Activated naive CD4-positive, alpha-beta T cell treated with anti-CD3 and anti-CD28 coated beads for 36 hours (primary cell): ENCODE measurements at regions not wholly inside any gene's neighbourhood (a gene's known extent, or its start where the extent isn't known, plus 50 kb on each side); places are given as distances from the start of the nearest gene placed in this dataset.
"Not testable (repeated sequence)": the region's sequence is repeated elsewhere in the genome, so short reads cannot be mapped to it uniquely, and the experiment has no call there.

Experiments
- CTCF ChIA-PET: fragments of 350-600 bp; sonication (Branson Sonifier 250); formaldehyde crosslinking; loops from one replicate; lab custom pipeline; 2021; ENCODE audit warnings: antibody characterized with exemption; lab: Charles Lee
- DNase-seq: peaks from one replicate; pipeline ENCODE4 v3.0.0-alpha.2; 2020
- H3K27ac Mint-ChIP-seq: one replicate; pipeline ENCODE4 v1.8.0; 2021; ENCODE audit warnings: mild to moderate bottlenecking, mixed read lengths
- H3K27me3 Mint-ChIP-seq: one replicate; pipeline ENCODE4 v1.8.0; 2021; ENCODE audit warnings: low read depth, mixed read lengths
- H3K36me3 Mint-ChIP-seq: one replicate; pipeline ENCODE4 v1.8.0; 2021; ENCODE audit warnings: low read depth, mixed read lengths
- H3K4me1 Mint-ChIP-seq: one replicate; pipeline ENCODE4 v1.8.0; 2021; ENCODE audit warnings: low read depth, mixed read lengths
- H3K4me3 Mint-ChIP-seq: one replicate; pipeline ENCODE4 v1.8.0; 2021; ENCODE audit warnings: mild to moderate bottlenecking, moderate library complexity, mixed read lengths
- H3K9me3 Mint-ChIP-seq: one replicate; pipeline ENCODE4 v1.8.0; 2021; ENCODE audit warnings: mixed read lengths
- intact Hi-C: fragments of 100-400 bp; cut with micrococcal nuclease; formaldehyde crosslinking; loops from one replicate; pipeline ENCODE4 v1.15.1; 2023

DNA sequence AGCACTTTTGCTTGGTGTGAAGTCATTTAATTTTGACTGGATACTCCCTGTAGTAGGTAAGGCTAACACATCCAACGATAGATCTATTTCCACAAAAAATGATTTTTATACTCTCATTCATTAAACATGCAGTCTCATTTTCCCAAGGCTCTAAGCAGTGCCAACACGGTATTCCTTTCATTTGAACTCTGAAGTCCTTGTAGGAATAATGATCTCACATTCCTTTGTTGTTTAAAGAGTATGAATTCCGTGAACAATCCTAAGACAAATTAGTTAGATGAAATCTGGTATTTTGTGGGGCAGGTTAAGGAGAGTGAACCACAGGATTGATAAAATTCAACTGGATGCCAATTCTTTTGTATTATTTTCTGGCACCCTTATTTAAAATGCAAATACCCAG, 66.6 kb downstream of the LACC1 start:
- no peak overlapping the region for H3K4me3 Mint-ChIP-seq

GRCh38 chr13:43947897-43948458, 68.3 kb downstream of the LACC1 start:
- CTCF ChIA-PET: no interaction called here

More for the DNA sequence above, 66.6 kb downstream of the LACC1 start:
- no peak for DNase-seq
- Mint-ChIP-seq H3K36me3 (no peaks in the 10 kb centered on the region), H3K4me1 (no peaks in the 10 kb centered on the region), H3K27me3 (peaks cover 8% of the 10 kb centered on the region), H3K27ac (no peak overlapping the region), H3K9me3 (peaks cover 3% of the 10 kb centered on the region)
- CTCF ChIA-PET: no interaction called here
- intact Hi-C loops: no loop called here

GRCh38 chr13:43953370-43953769, 73.7 kb downstream of the LACC1 start:
- Mint-ChIP-seq H3K27ac (no peak overlapping the region), H3K9me3 (no peaks in the 10 kb centered on the region), H3K4me3 (no peak overlapping the region), H3K27me3 (peaks cover 17% of the 10 kb centered on the region), H3K36me3 (no peaks in the 10 kb centered on the region), H3K4me1 (no peaks in the 10 kb centered on the region)
- CTCF ChIA-PET: interaction anchor here (0.9 to 1.5 kb wide), 2 partner anchors 9 to 232 kb away, joined by 3 read pairs; no protein-coding TSS in a partner anchor
- no peak for DNase-seq
- intact Hi-C loops: no loop called here

More at GRCh38 chr13:43947897-43948458, 68.3 kb downstream of the LACC1 start:
- DNase-seq: no peak
- H3K4me1 Mint-ChIP-seq: no peaks in the 10 kb centered on the region
- H3K27me3 Mint-ChIP-seq: peaks cover 9% of the 10 kb centered on the region
- no peak overlapping the region for H3K27ac Mint-ChIP-seq
- intact Hi-C loops: no loop called here
- H3K4me3 Mint-ChIP-seq: no peak overlapping the region
- H3K36me3 Mint-ChIP-seq: no peaks in the 10 kb centered on the region
- peaks cover 3% of the 10 kb centered on the region for H3K9me3 Mint-ChIP-seq

DNA sequence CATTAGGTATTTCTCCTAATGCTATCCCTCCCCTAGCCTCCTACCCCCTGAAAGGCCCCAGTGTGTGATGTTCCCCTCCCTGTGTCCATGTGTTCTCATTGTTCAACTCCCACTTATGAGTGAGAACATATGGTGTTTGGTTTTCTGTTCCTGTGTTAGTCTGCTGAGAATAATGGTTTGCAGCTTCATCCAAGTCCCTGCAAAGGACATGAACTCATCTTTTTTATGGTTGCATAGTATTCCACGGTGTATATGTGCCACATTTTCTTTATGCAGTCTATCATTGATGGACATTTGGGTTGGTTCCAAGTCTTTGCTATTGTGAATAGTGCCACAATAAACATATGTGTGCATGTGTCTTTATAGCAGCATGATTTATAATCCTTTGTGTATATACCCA, 77.3 kb downstream of the LACC1 start:
- intact Hi-C loops, CTCF ChIA-PET, DNase-seq, H3K36me3 Mint-ChIP-seq, H3K9me3 Mint-ChIP-seq, H3K4me1 Mint-ChIP-seq, H3K4me3 Mint-ChIP-seq, H3K27ac Mint-ChIP-seq: not testable (repeated sequence)
- peaks cover 18% of the 10 kb centered on the region for H3K27me3 Mint-ChIP-seq

- H3K27ac Mint-ChIP-seq: no peak overlapping the region
- CTCF ChIA-PET: no interaction called here
- no peak overlapping the region for H3K4me3 Mint-ChIP-seq
- peaks cover 12% of the 10 kb centered on the region for H3K27me3 Mint-ChIP-seq
- DNase-seq: no peak
- no peaks in the 10 kb centered on the region for H3K4me1 Mint-ChIP-seq
- H3K36me3 Mint-ChIP-seq: no peaks in the 10 kb centered on the region
- no peaks in the 10 kb centered on the region for H3K9me3 Mint-ChIP-seq
- intact Hi-C loops: no loop called here
These were observed 79.6 kb downstream of the LACC1 start for GRCh38 chr13:43959291-43959690.

- CTCF ChIA-PET: no interaction called here
- peaks cover 7% of the 10 kb centered on the region for H3K27me3 Mint-ChIP-seq
- intact Hi-C loops: no loop called here
- no peak for DNase-seq
- H3K36me3 Mint-ChIP-seq: no peaks in the 10 kb centered on the region
- no peaks in the 10 kb centered on the region for H3K9me3 Mint-ChIP-seq
- no peaks in the 10 kb centered on the region for H3K4me1 Mint-ChIP-seq
- no peak overlapping the region for H3K27ac Mint-ChIP-seq
- no peak overlapping the region for H3K4me3 Mint-ChIP-seq
These were observed 82.2 kb downstream of the LACC1 start for GRCh38 chr13:43961909-43962308.

DNA sequence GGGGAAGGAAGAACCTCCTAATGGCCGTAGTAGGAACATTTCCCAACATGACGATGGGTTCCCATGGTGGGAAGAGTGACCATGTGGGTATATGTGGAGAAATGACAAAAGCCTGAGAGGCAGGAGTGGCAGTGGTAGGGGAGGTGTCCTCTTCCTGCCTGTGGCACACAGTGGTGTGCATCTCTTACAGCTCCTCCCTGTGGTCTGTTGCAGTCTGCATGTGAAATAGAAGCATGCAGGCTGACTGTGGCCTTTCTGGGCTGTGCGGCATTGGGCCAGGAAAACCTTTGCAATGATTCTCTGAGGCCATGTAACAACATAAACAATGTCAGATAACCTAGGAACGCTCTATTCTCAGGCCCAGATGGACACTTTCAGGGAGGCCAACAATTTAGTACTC, 84.0 kb downstream of the LACC1 start:
- peak; percentile 6 for DNase-seq
- Mint-ChIP-seq H3K4me1 (no peaks in the 10 kb centered on the region), H3K9me3 (no peaks in the 10 kb centered on the region), H3K4me3 (no peak overlapping the region), H3K27ac (no peak overlapping the region), H3K27me3 (peaks cover 5% of the 10 kb centered on the region), H3K36me3 (no peaks in the 10 kb centered on the region)
- intact Hi-C loops: no loop called here
- CTCF ChIA-PET: no interaction called here

DNA sequence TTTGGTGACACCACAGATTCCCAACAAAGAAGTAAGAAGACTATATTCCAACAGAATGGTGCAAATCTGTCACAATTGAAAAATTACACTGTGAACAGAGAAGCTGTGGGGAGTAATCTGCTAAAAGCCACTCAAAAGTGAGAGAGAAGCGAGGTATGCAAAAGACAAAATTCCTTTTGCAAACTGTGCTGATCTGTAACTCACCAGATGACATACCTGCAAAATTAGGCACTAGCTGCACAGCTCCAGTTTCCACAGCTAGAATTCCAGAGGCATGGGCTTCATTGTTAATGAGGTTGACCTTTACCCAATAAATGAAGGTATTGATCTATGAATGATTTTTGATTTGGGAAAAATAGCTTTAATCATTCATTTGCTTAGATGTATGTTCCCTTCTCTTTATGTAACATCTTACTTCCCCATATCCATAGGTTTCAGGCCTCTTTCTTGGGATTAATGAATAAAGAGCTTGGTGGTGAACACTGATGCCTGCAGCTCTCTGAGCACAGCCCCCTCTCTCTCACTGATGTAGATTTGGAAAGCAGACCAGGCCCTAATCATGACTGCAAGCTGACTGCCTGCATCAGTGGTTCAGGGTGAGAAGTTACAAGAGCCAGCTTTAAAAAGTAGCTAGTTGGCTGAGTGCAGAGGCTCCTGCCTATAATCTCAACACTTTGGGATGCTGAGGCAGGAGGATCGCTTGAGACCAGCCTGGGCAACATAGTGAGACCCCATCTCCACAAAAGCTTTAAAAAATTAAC, 85.2 kb downstream of the LACC1 start:
- H3K27ac Mint-ChIP-seq: no peak overlapping the region
- H3K4me1 Mint-ChIP-seq: no peaks in the 10 kb centered on the region
- intact Hi-C loops: no loop called here
- no peak for DNase-seq
- H3K4me3 Mint-ChIP-seq: no peak overlapping the region
- no peaks in the 10 kb centered on the region for H3K9me3 Mint-ChIP-seq
- H3K27me3 Mint-ChIP-seq: peaks cover 5% of the 10 kb centered on the region
- CTCF ChIA-PET: interaction anchor here (0.9 kb wide), 1 partner anchor 10 kb away, joined by 4 read pairs; no protein-coding TSS in a partner anchor
- H3K36me3 Mint-ChIP-seq: no peaks in the 10 kb centered on the region

DNA sequence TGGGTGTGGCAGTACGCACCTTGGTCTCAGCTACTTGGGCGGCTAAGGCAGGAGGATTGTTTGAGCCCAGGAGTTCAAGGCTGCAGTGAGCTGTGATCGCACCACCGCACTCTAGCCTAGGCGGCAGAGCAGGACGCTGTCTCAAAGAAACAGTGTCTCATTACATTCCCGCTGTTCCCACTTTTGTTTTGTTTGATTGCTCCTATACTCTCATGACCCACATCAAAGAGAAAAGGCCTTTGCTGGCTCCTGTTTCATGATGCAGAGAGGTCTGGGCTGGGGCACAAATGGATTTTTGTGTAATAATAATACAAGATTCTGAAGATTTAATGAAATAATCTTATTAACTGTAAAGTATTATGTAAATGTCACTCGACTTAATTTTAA, 85.7 kb downstream of the LACC1 start:
- CTCF ChIA-PET: interaction anchor here (0.9 kb wide), 1 partner anchor 11 kb away, joined by 4 read pairs; no protein-coding TSS in a partner anchor
- peaks cover 2% of the 10 kb centered on the region for H3K9me3 Mint-ChIP-seq
- H3K27ac Mint-ChIP-seq: no peak overlapping the region
- DNase-seq: no peak
- intact Hi-C loops: no loop called here
- H3K27me3 Mint-ChIP-seq: peaks cover 3% of the 10 kb centered on the region
- H3K36me3 Mint-ChIP-seq: no peaks in the 10 kb centered on the region
- H3K4me3 Mint-ChIP-seq: no peak overlapping the region
- H3K4me1 Mint-ChIP-seq: no peaks in the 10 kb centered on the region

GRCh38 chr13:43968251-43968942, 88.7 kb downstream of the LACC1 start:
- H3K9me3 Mint-ChIP-seq, DNase-seq, CTCF ChIA-PET, H3K4me3 Mint-ChIP-seq, H3K27me3 Mint-ChIP-seq, intact Hi-C loops, H3K27ac Mint-ChIP-seq, H3K36me3 Mint-ChIP-seq, H3K4me1 Mint-ChIP-seq: not testable (repeated sequence)

DNA sequence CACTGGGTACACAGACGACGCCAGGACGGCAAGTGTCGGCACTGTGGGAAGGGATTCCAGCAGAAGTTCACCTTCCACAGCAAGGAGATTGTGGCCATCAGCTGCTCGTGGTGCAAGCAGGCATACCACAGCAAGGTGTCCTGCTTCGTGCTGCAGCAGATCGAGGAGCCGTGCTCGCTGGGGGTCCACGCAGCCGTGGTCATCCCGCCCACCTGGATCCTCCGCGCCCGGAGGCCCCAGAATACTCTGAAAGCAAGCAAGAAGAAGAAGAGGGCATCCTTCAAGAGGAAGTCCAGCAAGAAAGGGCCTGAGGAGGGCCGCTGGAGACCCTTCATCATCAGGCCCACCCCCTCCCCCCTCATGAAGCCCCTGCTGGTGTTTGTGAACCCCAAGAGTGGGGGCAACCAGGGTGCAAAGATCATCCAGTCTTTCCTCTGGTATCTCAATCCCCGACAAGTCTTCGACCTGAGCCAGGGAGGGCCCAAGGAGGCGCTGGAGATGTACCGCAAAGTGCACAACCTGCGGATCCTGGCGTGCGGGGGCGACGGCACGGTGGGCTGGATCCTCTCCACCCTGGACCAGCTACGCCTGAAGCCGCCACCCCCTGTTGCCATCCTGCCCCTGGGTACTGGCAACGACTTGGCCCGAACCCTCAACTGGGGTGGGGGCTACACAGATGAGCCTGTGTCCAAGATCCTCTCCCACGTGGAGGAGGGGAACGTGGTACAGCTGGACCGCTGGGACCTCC, 89.4 kb downstream of the LACC1 start:
- H3K27me3 Mint-ChIP-seq, H3K4me3 Mint-ChIP-seq, H3K27ac Mint-ChIP-seq, H3K4me1 Mint-ChIP-seq, H3K36me3 Mint-ChIP-seq, DNase-seq, intact Hi-C loops, CTCF ChIA-PET, H3K9me3 Mint-ChIP-seq: not testable (repeated sequence)

DNA sequence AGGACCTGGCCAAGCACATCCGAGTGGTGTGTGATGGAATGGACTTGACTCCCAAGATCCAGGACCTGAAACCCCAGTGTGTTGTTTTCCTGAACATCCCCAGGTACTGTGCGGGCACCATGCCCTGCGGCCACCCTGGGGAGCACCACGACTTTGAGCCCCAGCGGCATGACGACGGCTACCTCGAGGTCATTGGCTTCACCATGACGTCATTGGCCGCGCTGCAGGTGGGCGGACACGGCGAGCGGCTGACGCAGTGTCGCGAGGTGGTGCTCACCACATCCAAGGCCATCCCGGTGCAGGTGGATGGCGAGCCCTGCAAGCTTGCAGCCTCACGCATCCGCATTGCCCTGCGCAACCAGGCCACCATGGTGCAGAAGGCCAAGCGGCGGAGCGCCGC, 90.2 kb downstream of the LACC1 start:
- H3K27me3 Mint-ChIP-seq, intact Hi-C loops, H3K36me3 Mint-ChIP-seq, H3K27ac Mint-ChIP-seq, DNase-seq, H3K9me3 Mint-ChIP-seq, H3K4me3 Mint-ChIP-seq, H3K4me1 Mint-ChIP-seq, CTCF ChIA-PET: not testable (repeated sequence)
